ENCODE measurements at regions not wholly inside any gene's neighbourhood (a gene's known extent, or its start where the extent isn't known, plus 50 kb on each side); places are given as distances from the start of the nearest gene placed in this dataset.
"Not testable (repeated sequence)": the region's sequence is repeated elsewhere in the genome, so short reads cannot be mapped to it uniquely, and the experiment has no call there.

DNA sequence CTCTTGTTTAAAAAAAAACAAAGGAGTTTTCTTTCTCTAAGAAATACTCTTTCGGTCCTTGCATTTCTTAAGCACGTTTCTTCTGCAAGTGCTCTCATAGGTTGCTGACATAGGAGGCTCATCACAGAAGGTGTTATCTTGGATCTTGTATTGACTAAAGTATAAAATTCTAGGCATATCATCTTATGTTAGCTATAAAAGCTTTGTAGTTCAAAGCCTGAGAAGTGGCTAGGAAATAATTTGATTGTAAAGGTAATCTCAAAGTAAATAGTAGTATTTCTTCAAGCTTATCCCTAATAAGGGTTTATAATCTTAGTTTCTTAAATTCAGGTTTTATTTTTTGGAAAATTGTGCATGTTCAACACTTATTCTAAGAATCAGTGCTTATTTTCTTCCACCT lies 778.9 kb downstream of the TMTC2 start:
- Histone ChIP-seq H3K4me1 (ENCODE audit: low read depth) (no peaks in the 10 kb centered on the region), H3K9me3 (no peaks in the 10 kb centered on the region), H3K4me3 (no peak overlapping the region), H3K36me3 (ENCODE audit: low read depth) (no peaks in the 10 kb centered on the region)
- intact Hi-C loops (cut with DNase I, micrococcal nuclease) = no loop called here
- DNase-seq = no peak
- TF ChIP-seq, protein P1, sequence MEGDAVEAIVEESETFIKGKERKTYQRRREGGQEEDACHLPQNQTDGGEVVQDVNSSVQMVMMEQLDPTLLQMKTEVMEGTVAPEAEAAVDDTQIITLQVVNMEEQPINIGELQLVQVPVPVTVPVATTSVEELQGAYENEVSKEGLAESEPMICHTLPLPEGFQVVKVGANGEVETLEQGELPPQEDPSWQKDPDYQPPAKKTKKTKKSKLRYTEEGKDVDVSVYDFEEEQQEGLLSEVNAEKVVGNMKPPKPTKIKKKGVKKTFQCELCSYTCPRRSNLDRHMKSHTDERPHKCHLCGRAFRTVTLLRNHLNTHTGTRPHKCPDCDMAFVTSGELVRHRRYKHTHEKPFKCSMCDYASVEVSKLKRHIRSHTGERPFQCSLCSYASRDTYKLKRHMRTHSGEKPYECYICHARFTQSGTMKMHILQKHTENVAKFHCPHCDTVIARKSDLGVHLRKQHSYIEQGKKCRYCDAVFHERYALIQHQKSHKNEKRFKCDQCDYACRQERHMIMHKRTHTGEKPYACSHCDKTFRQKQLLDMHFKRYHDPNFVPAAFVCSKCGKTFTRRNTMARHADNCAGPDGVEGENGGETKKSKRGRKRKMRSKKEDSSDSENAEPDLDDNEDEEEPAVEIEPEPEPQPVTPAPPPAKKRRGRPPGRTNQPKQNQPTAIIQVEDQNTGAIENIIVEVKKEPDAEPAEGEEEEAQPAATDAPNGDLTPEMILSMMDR (IDR thresholded peaks at IDR 0.05) = no peak
- ATAC-seq = no peak

DNA sequence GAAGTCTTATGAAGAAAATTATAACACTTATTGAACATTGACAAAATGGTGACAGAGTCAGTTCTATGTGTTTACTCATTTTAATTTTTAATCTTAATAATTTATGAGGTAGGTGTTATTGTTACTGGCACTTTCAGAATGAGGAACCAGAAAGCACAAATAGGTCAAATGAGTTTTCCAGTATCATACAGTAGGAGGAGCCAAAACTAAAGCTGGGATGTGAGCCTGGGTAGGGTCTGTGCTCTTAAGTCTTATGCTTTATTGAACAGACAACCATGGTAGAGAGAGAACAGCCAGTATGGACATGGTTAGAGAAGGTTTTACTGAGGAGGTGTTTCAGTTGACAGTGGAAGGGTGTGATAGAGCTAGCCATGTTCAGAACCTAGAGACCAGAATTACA lies 775.7 kb downstream of the TMTC2 start:
- DNase-seq (no peak), ATAC-seq (no peak)
- Histone ChIP-seq H3K4me3 (no peak overlapping the region), H3K36me3 (ENCODE audit: low read depth) (no peaks in the 10 kb centered on the region), H3K9me3 (no peaks in the 10 kb centered on the region), H3K4me1 (ENCODE audit: low read depth) (no peaks in the 10 kb centered on the region)
- intact Hi-C loops (cut with DNase I, micrococcal nuclease) = no loop called here
- TF ChIP-seq, protein P1 (IDR thresholded peaks at IDR 0.05) = no peak

DNA sequence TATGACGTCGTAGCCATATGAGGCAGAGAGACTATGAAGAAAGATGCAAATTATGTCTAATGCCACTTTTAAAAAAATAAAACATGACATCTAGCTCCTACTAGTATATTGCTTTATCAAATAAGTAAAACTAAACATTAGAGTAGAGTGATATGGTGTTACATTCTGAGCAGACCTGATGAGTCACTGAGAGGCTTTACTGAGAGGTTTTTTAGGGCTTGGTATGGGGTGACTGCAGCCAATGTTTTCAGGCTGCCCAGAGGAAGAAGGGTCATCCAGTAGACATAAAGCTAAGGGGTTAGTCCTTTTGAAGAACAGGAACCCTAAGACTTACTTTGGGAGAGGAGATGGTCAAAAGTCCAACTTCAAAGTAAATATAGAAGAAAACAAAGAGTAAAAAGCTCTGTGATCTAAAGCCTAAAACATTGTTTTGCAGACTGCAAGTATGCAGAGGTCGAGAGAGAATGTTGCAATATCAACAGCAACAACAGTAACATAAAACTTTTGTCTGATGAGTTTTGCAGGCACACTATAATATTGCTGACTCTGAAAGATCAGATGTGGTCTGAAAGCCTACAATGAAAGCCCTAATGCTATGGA lies 774.7 kb downstream of the TMTC2 start:
- ATAC-seq (no peak), DNase-seq (no peak)
- Histone ChIP-seq H3K4me3 (no peak overlapping the region), H3K36me3 (ENCODE audit: low read depth) (no peaks in the 10 kb centered on the region), H3K9me3 (no peaks in the 10 kb centered on the region), H3K4me1 (ENCODE audit: low read depth) (no peaks in the 10 kb centered on the region)
- TF ChIP-seq, protein P1 (IDR thresholded peaks at IDR 0.05) = no peak
- intact Hi-C loops (cut with DNase I, micrococcal nuclease) = no loop called here

DNA sequence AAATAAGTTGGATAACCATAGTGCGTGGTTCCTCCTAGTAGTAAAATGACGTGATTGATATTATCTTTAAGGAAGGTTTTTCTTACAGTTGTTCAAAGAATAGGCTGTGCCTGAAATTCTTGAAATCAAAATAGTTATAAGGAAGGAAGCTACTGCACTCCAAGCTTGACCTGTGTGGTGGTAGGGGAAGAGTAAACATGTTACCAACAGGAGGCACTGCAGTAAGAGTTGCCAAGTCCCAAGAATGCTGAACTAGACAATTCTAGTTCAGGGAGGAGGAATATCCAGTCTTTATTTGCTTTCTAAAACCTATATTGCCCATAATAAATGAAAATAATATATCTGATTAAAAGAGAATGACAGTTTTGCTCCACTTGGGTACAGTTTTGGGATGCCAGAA lies 764.5 kb downstream of the TMTC2 start:
- TF ChIP-seq, protein P1 (IDR thresholded peaks at IDR 0.05) = no peak
- Histone ChIP-seq H3K36me3 (ENCODE audit: low read depth) (no peaks in the 10 kb centered on the region), H3K4me3 (no peak overlapping the region), H3K4me1 (ENCODE audit: low read depth) (no peaks in the 10 kb centered on the region), H3K9me3 (no peaks in the 10 kb centered on the region)
- DNase-seq (no peak), ATAC-seq (no peak)
- intact Hi-C loops (cut with DNase I, micrococcal nuclease) = no loop called here

DNA sequence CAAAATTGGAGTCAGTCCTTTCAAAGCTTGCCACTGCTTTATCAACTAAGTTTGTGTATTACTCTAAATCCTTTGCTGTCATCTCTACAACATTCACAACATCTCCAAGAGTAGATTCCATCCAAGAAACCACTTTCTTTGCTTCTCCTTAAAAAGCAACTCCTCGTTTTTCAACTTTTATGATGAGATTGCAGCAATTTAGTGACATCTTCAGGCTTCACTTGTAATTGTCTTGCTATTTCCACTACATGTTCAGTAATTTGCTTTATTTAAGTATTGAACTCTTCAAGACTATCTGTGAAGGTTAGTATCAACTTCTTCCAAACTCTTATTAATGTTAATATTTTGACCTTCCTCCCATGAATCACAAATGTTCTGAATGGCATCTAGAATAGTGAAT lies 747.9 kb downstream of the TMTC2 start:
- ATAC-seq = no peak
- intact Hi-C loops (cut with DNase I, micrococcal nuclease) = no loop called here
- no peak for DNase-seq
- TF ChIP-seq, protein P1 (IDR thresholded peaks at IDR 0.05) = no peak
- H3K9me3 ChIP-seq = no peaks in the 10 kb centered on the region
- no peaks in the 10 kb centered on the region for H3K36me3 ChIP-seq (ENCODE audit: low read depth)
- H3K4me1 ChIP-seq (ENCODE audit: low read depth) = no peaks in the 10 kb centered on the region
- H3K4me3 ChIP-seq = no peak overlapping the region

DNA sequence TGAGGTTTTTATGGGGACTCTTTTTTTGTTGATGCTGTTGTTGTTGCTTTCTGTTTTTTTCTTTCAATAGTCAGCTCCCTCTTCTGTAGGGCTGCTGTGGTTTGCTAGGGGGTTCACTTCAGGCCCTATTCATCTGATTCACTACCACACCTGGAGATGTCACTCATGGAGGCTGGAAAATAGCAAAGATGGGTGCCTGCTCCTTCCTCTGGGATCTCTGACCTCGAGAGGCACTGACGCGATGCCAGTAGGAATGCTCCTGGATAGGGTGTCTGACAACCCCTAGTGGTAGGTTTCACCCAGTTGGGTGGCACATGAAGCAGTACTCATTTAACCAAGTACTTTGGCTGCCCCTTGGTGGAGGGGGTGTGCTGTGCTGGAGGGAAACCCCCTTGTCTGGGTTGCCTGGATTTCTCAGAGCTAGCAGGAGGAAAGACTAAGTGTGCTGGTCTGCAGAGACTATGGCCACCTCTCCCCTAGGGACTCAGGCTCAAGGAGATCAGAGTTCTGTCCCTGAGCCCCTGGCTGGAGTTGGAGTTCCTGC lies 745.5 kb downstream of the TMTC2 start:
- Histone ChIP-seq H3K36me3 (ENCODE audit: low read depth) (no peaks in the 10 kb centered on the region), H3K4me3 (no peak overlapping the region), H3K4me1 (ENCODE audit: low read depth) (no peaks in the 10 kb centered on the region), H3K9me3 (no peaks in the 10 kb centered on the region)
- no peak for ATAC-seq
- TF ChIP-seq, protein P1 (IDR thresholded peaks at IDR 0.05) = no peak
- DNase-seq = no peak
- intact Hi-C loops (cut with DNase I, micrococcal nuclease) = no loop called here

DNA sequence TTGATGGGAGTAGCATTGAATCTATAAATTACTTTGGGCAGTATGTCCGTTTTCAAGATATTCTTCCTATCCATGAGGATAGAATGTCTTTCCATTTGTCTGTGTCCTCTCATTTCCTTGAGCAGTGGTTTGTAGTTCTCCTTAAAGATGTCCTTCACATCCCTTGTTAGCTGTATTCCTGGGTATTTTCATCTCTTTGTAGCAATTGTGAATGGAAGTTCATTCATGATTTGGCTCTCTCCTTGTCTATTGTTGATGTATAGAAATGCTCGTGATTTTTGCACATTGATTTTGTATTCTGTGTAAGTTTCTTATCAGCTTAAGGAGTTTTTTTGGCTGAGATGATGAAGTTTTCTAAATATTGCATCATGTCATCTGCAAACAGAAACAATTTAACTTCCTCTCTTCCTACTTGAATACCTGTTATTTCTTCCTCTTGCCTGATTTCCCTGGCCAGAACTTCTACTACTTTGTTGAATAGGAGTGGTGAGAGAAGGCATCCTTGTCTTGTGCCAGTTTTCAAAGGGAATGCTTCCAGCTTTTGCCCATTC lies 741.0 kb downstream of the TMTC2 start:
- DNase-seq; H3K4me3 ChIP-seq; ATAC-seq; H3K4me1 ChIP-seq (ENCODE audit: low read depth); H3K36me3 ChIP-seq (ENCODE audit: low read depth); H3K9me3 ChIP-seq; intact Hi-C loops (cut with DNase I, micrococcal nuclease): not testable (repeated sequence)

All from mucosa of descending colon (tissue), 3 donors.